A549 (cell line): ENCODE measurements at regions not wholly inside any gene's neighbourhood (a gene's known extent, or its start where the extent isn't known, plus 50 kb on each side); places are given as distances from the start of the nearest gene placed in this dataset.
A peak's percentile ranks its signal among the peaks of the same experiment; 100 is the strongest.

Experiments used
- ATAC-seq, 2 experiments: fragments of 200-7000 bp in 1 of 2; fragments of >200 bp in 1 of 2; cut with Nextera tagmentation in 1 of 2; cut with Tn5 transposase in 1 of 2; 3 replicates each; pipeline versions ENCODE4 v1.8.0 to v1.9.1; 2018 to 2020; ENCODE audit warnings: mild to moderate bottlenecking in 1 of 2, moderate library complexity in 1 of 2
- CTCF ChIA-PET: fragments of 300-600 bp; sonication (Branson Sonifier 250); formaldehyde crosslinking; extraction: SDS; loops from one replicate; lab custom pipeline; 2021; ENCODE audit warnings: antibody characterized with exemption, inconsistent platforms; lab: Yijun Ruan, JAX
- POLR2A ChIA-PET: fragments of 350-600 bp; formaldehyde crosslinking; extraction: SDS; loops from one replicate; lab custom pipeline; 2021; ENCODE audit warnings: antibody characterized with exemption, inconsistent platforms; lab: Yijun Ruan, JAX
- DNase-seq, 2 experiments: peaks; one replicate each; pipeline versions ENCODE4 v3.0.0 to v3.0.0-alpha.2; 2011 to 2016; ENCODE audit warnings: low read depth in 1 of 2, low spot score in 1 of 2
- FAIRE-seq: peaks from 2 replicates; lab custom pipeline; 2011; peaks lifted over from hg19 to GRCh38; lab: Jason Lieb, UNC
- H3K27ac ChIP-seq, 2 experiments: fragments of >200 bp; sonication (Bioruptor Twin); formaldehyde crosslinking; 3 replicates each; pipeline ENCODE4 v1.5.1; 2016 to 2017
- H3K4me1 ChIP-seq: fragments of >200 bp; sonication (Bioruptor Twin); formaldehyde crosslinking; 3 replicates; pipeline ENCODE4 v1.6.1; 2016
- H3K4me2 ChIP-seq: fragments of >200 bp; sonication (Bioruptor Twin); formaldehyde crosslinking; 3 replicates; pipeline ENCODE4 v1.6.1; 2016
- H3K4me3 ChIP-seq: fragments of >200 bp; sonication (Bioruptor Twin); formaldehyde crosslinking; 3 replicates; pipeline ENCODE4 v1.5.1; 2016
- H3K9me3 ChIP-seq: fragments of >200 bp; sonication (Bioruptor Twin); formaldehyde crosslinking; 3 replicates; pipeline ENCODE4 v1.6.1; 2016
- BHLHE40 ChIP-seq: IDR thresholded peaks from 2 replicates; pipeline ENCODE4 v1.6.1; 2012; ENCODE audit warnings: low read depth, low read length, inconsistent platforms
- EHMT2 ChIP-seq: fragments of 200-600 bp; sonication (generic); IDR thresholded peaks from 2 replicates; pipeline ENCODE4 v1.6.1; 2016; ENCODE audit warnings: antibody characterized with exemption, low read depth, mild to moderate bottlenecking, moderate library complexity
- FOXS1 ChIP-seq: fragments of 250-450 bp; sonication (Bioruptor Pico); IDR thresholded peaks from 2 replicates; pipeline ENCODE4 v1.5.0; 2020; ENCODE audit warnings: mild to moderate bottlenecking, moderate library complexity
- HEYL ChIP-seq: fragments of 250-450 bp; sonication (Bioruptor Pico); IDR thresholded peaks from 2 replicates; pipeline ENCODE4 v1.8.0; 2021; ENCODE audit warnings: mild to moderate bottlenecking, moderate library complexity
- MAX ChIP-seq: IDR thresholded peaks from 2 replicates; pipeline ENCODE4 v1.6.1; 2012
- POLR2A ChIP-seq: IDR thresholded peaks from 2 replicates; pipeline ENCODE4 v1.6.1; 2012; ENCODE audit warnings: mild to moderate bottlenecking, low read length
- RAD21 ChIP-seq, 2 experiments: fragments of >200 bp in 1 of 2; sonication (Bioruptor Twin) in 1 of 2; formaldehyde crosslinking in 1 of 2; IDR thresholded peaks in 1 of 2; conservative IDR thresholded peaks in 1 of 2; 2 replicates in 1 of 2; 3 replicates in 1 of 2; pipeline ENCODE4 v1.6.1; 2012 to 2018; ENCODE audit warnings: inconsistent platforms in 1 of 2
- RARB ChIP-seq: fragments of 250-450 bp; sonication (Bioruptor Pico); IDR thresholded peaks from 2 replicates; pipeline ENCODE4 v1.8.0; 2021; ENCODE audit warnings: mild to moderate bottlenecking, moderate library complexity
- SMC3 ChIP-seq: fragments of >200 bp; sonication (Bioruptor Twin); formaldehyde crosslinking; IDR thresholded peaks from 3 replicates; pipeline ENCODE4 v1.6.1; 2018; ENCODE audit warnings: inconsistent platforms
- SREBF2 ChIP-seq: fragments of 450-650 bp; IDR thresholded peaks from 2 replicates; pipeline ENCODE4 v1.6.1; 2014; ENCODE audit warnings: mild to moderate bottlenecking, moderate library complexity
- USF2 ChIP-seq: fragments of 450-650 bp; IDR thresholded peaks from 2 replicates; pipeline ENCODE4 v1.6.1; 2014; ENCODE audit warnings: antibody characterized with exemption
- ZC3H11A ChIP-seq: fragments of 450-650 bp; IDR thresholded peaks from 2 replicates; pipeline ENCODE4 v1.6.1; 2014; ENCODE audit warnings: antibody characterized with exemption, mild to moderate bottlenecking
- whole genome bisulfite sequencing: methylation state at CpG from one replicate; pipeline ENCODE4 v1.1.6; 2017; ENCODE audit errors: missing lambda C conversion rate; 5-methylcytosine and 5-hydroxymethylcytosine counted together
- TF ChIP-seq, protein P1 (sequence below): fragments of >200 bp; sonication (Bioruptor Twin); formaldehyde crosslinking; IDR thresholded peaks from 3 replicates; pipeline ENCODE4 v1.5.1; 2016
- TF ChIP-seq, protein P2 (sequence below): fragments of >200 bp; sonication (Bioruptor Twin); formaldehyde crosslinking; IDR thresholded peaks from 2 replicates; pipeline ENCODE4 v1.6.1; 2016
- TF ChIP-seq, protein P3 (sequence below): IDR thresholded peaks from 2 replicates; pipeline ENCODE4 v1.6.1; 2012
- TF ChIP-seq, protein P4 (sequence below): fragments of 150-350 bp; IDR thresholded peaks from 2 replicates; pipeline ENCODE4 v1.6.1; 2014; ENCODE audit warnings: low read depth, mild to moderate bottlenecking, low read length
- TF ChIP-seq, protein P5 (sequence below): fragments of >200 bp; sonication (Bioruptor Twin); formaldehyde crosslinking; IDR thresholded peaks from 3 replicates; pipeline ENCODE4 v1.6.1; 2016
- TF ChIP-seq, protein P6 (sequence below): fragments of 250-450 bp; sonication (Bioruptor Pico); IDR thresholded peaks from 2 replicates; pipeline ENCODE4 v1.5.0; 2020; ENCODE audit warnings: low read depth, mild to moderate bottlenecking, moderate library complexity

- Histone ChIP-seq H3K4me2 (no peak overlapping the region), H3K4me1 (no peaks in the 10 kb centered on the region), H3K27ac (no peak overlapping the region), H3K4me3 (no peak overlapping the region), H3K9me3 (no peaks in the 10 kb centered on the region)
- WGBS = 0% methylated on average over 4 of the region's 4 CpGs
- no peak for DNase-seq
- CTCF ChIA-PET = interaction anchor here (0.7 kb wide), 1 partner anchor 114 kb away, joined by 3 read pairs; no protein-coding TSS in a partner anchor
- POLR2A ChIA-PET = no interaction called here
- no peak for FAIRE-seq
- no peak for ATAC-seq
- TF ChIP-seq FOXS1 (CRISPR knock-in tag) (no peak), USF2 (no peak), MAX (no peak), EHMT2 (no peak), SREBF2 (no peak), SMC3 (peak; percentile 37; the same call in 2 of the 3 replicates), POLR2A (no peak), HEYL (CRISPR knock-in tag) (no peak), RAD21 (conservative IDR thresholded peaks at IDR 0.05 in 1 of 2, IDR thresholded peaks at IDR 0.05 in 1 of 2) (peak in 1 of 2 experiments; percentile 20; a peak in 2 of 5 replicates), RARB (no peak)
- TF ChIP-seq, protein P1, sequence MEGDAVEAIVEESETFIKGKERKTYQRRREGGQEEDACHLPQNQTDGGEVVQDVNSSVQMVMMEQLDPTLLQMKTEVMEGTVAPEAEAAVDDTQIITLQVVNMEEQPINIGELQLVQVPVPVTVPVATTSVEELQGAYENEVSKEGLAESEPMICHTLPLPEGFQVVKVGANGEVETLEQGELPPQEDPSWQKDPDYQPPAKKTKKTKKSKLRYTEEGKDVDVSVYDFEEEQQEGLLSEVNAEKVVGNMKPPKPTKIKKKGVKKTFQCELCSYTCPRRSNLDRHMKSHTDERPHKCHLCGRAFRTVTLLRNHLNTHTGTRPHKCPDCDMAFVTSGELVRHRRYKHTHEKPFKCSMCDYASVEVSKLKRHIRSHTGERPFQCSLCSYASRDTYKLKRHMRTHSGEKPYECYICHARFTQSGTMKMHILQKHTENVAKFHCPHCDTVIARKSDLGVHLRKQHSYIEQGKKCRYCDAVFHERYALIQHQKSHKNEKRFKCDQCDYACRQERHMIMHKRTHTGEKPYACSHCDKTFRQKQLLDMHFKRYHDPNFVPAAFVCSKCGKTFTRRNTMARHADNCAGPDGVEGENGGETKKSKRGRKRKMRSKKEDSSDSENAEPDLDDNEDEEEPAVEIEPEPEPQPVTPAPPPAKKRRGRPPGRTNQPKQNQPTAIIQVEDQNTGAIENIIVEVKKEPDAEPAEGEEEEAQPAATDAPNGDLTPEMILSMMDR = peak; percentile 36
- TF ChIP-seq, protein P2, sequence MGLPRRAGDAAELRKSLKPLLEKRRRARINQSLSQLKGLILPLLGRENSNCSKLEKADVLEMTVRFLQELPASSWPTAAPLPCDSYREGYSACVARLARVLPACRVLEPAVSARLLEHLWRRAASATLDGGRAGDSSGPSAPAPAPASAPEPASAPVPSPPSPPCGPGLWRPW = no peak
- TF ChIP-seq, protein P3, sequence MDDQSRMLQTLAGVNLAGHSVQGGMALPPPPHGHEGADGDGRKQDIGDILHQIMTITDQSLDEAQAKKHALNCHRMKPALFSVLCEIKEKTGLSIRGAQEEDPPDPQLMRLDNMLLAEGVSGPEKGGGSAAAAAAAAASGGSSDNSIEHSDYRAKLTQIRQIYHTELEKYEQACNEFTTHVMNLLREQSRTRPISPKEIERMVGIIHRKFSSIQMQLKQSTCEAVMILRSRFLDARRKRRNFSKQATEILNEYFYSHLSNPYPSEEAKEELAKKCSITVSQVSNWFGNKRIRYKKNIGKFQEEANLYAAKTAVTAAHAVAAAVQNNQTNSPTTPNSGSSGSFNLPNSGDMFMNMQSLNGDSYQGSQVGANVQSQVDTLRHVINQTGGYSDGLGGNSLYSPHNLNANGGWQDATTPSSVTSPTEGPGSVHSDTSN = no peak
- TF ChIP-seq, protein P4, sequence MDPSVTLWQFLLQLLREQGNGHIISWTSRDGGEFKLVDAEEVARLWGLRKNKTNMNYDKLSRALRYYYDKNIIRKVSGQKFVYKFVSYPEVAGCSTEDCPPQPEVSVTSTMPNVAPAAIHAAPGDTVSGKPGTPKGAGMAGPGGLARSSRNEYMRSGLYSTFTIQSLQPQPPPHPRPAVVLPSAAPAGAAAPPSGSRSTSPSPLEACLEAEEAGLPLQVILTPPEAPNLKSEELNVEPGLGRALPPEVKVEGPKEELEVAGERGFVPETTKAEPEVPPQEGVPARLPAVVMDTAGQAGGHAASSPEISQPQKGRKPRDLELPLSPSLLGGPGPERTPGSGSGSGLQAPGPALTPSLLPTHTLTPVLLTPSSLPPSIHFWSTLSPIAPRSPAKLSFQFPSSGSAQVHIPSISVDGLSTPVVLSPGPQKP = no peak
These were observed 508.7 kb upstream of the HTR2C start for GRCh38 chrX:114075073-114075673.

DNA sequence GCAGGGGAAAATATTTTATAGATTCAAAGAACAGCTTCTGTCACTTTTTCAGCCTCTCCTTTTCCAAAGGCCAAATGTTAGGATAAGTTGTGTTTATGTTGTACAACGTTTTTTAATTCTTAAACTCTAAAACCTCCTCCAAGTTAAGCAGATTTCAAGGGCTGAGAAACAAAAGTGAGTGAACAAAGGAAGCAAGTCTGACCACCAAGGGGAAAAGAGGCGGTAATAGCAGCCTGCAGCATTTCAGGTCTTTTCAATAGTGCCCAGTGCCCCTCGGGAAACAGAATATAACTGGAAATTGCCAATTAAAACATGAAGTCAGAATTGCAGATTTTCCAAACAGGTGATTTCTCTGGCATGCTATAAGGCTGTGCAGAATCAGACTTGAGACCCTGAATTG is 510.0 kb upstream of the HTR2C start:
- CTCF ChIA-PET = no interaction called here
- TF ChIP-seq, protein P4 = no peak
- no peak for TF ChIP-seq BHLHE40
- no peaks in the 10 kb centered on the region for H3K9me3 ChIP-seq
- no peaks in the 10 kb centered on the region for H3K4me1 ChIP-seq
- DNase-seq (no peak), FAIRE-seq (no peak), ATAC-seq (no peak)
- H3K4me3 ChIP-seq = no peak overlapping the region
- H3K4me2 ChIP-seq = no peak overlapping the region
- H3K27ac ChIP-seq = no peak overlapping the region
- POLR2A ChIA-PET = no interaction called here
- 26% methylated on average over 3 of the region's 3 CpGs for WGBS

DNA sequence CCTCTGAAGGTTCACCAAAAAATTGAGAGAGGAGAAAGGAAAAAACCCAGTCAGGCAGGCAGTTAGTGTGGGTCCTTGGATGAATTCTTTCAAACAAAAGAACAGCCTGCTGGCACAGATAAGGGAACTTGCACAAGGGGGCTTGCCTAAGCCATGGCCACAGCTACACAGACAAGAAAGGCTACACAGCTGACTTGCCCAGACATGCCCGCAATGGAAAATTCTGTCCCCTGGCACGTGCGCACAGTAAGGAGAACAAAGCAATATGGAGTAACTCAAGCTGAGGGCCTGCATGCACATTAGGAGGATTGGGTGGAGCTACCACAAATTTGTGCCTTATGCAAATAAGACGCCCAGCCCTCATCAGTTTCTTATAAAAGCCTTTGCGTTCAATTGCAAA is 512.5 kb upstream of the HTR2C start:
- WGBS = 81% methylated on average over 5 of the region's 5 CpGs
- FAIRE-seq = no peak
- no peak overlapping the region for H3K27ac ChIP-seq
- no peaks in the 10 kb centered on the region for H3K9me3 ChIP-seq
- DNase-seq = no peak
- H3K4me3 ChIP-seq = no peak overlapping the region
- H3K4me2 ChIP-seq = no peak overlapping the region
- CTCF ChIA-PET = no interaction called here
- no peak for ATAC-seq
- POLR2A ChIA-PET = no interaction called here
- TF ChIP-seq, protein P4 = no peak
- TF ChIP-seq ZC3H11A = no peak
- TF ChIP-seq, protein P5, sequence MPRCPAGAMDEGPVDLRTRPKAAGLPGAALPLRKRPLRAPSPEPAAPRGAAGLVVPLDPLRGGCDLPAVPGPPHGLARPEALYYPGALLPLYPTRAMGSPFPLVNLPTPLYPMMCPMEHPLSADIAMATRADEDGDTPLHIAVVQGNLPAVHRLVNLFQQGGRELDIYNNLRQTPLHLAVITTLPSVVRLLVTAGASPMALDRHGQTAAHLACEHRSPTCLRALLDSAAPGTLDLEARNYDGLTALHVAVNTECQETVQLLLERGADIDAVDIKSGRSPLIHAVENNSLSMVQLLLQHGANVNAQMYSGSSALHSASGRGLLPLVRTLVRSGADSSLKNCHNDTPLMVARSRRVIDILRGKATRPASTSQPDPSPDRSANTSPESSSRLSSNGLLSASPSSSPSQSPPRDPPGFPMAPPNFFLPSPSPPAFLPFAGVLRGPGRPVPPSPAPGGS = no peak
- no peak for TF ChIP-seq BHLHE40
- no peak for TF ChIP-seq RARB
- TF ChIP-seq SREBF2 = no peak
- no peak for TF ChIP-seq FOXS1 (CRISPR knock-in tag)
- TF ChIP-seq, protein P6, sequence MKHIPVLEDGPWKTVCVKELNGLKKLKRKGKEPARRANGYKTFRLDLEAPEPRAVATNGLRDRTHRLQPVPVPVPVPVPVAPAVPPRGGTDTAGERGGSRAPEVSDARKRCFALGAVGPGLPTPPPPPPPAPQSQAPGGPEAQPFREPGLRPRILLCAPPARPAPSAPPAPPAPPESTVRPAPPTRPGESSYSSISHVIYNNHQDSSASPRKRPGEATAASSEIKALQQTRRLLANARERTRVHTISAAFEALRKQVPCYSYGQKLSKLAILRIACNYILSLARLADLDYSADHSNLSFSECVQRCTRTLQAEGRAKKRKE = no peak
- H3K4me1 ChIP-seq = no peaks in the 10 kb centered on the region
